SHP77 (cell line): ENCODE measurements at regions not wholly inside any gene's neighbourhood (a gene's known extent, or its start where the extent isn't known, plus 50 kb on each side); places are given as distances from the start of the nearest gene placed in this dataset.
A peak's percentile ranks its signal among the peaks of the same experiment; 100 is the strongest.

ENCODE experiments used
- DNase-seq, 2 experiments: peaks; one replicate each; lab custom pipeline; 2025; lab: John Stamatoyannopoulos, UW

DNA sequence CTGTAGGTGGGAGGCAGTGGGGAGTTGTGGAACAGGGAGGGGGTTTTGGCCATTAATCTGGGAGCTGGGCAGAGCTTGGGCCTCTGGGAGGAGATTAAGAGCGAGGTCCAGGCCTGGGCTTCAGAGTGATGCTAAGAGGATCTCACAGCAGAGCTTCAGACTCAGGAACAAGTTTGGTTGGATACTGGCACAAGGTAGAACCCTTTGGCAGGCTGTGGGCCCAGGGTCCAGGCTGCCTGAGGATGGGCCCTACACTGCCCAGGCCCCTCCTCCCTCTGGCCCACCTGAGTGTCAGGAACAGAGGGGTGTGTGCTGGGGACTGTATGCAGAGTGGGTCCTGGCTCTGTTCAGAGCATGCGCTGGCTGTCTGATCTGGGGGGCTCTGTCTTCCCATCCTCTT, 334.9 kb downstream of the CYP26B1 start:
- DNase-seq: no peak

- no peak for DNase-seq
Measured at GRCh38 chr2:71811726-71812125, 335.9 kb downstream of the CYP26B1 start.

GRCh38 chr2:71811157-71811556, 336.5 kb downstream of the CYP26B1 start:
- DNase-seq: no peak

DNA sequence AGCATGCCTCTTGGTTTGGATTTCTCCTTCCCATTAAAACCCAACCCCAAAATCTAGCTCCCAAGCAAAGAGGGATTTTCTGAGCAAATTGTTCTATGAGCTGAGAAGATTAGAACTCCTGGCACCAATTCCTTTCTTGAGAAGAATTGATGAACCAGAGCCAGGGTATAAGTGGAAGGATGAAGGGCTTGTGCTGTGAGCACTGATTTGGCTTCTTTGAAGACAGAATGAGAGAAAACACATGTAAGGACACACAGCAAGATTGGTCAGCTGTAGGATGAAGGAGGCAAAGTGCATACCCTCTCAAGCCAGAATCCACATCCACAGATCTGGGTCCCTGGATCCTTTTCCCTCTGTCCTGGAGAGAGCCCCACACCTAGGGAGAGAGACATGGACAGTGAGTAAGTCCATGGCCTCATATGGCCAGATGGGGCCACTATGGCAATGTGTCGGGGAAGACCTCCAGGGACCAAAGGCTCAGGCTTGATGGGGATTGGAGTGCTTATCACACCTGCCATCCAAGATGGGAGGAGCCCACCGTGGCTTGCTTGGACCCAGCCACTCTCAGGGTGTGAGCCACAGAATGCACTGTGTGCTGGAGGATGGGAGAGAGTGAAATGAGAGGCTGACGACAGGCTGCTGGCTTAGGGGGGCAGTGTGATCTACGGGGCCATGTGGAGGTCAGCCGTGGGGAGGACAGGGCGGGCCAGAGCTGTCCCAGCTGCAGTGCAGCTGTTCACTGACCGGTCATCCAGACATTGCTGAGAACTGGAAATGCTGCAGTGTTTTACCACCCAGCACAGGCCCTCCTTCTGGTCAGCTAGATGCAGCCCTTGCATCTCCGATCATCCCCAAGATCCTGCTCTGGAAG, 339.8 kb downstream of the CYP26B1 start:
- DNase-seq: no peak

DNA sequence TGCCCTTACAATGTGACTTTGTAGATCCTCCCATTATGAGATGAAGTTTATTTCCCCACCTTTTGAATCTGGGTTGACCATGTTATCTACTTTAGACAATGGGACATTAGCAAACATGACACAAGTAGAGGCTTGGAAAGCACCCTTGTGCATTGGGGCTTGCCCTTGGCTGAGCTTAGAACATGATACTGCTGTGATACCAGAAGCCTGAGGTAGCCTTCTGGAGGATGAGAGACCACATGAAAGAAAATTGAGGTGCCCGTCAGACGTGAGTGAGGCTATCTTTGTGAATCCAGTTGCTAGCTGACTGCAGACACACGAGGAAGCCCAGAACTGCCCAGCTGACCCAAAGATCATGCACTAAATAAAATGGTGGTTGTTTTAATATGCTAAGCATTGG, 341.2 kb downstream of the CYP26B1 start:
- DNase-seq: no peak

- DNase-seq: no peak
Measured at GRCh38 chr2:71804281-71804751, 343.3 kb downstream of the CYP26B1 start.

GRCh38 chr2:71803398-71803797, 344.3 kb downstream of the CYP26B1 start:
- DNase-seq: no peak

- no peak for DNase-seq
Measured at GRCh38 chr2:71802556-71802955, 345.1 kb downstream of the CYP26B1 start.

GRCh38 chr2:71801969-71802368, 345.7 kb downstream of the CYP26B1 start:
- DNase-seq: peak in 1 of 2 experiments; percentile 31

DNA sequence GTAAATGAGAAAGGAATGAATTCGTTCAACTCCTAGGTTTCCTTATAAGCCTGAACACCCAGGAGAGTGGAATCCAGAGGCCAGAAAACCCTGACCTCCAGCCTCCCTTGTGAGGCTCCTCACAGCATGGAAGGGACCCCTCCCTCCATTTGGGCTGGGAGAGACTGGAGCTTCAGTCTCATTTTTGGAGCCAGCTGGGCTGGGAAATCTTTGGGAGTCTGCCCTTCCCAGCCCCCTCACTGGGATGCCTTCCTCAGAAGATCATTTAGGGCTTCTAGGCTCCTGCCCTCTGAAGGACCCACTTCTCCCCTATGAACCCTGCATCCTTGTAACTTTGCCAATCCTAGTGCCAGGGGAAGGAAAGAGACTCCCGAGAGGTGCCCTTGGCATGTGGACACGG, 346.1 kb downstream of the CYP26B1 start:
- DNase-seq: no peak

- DNase-seq: no peak
Measured at GRCh38 chr2:71800851-71801250, 346.8 kb downstream of the CYP26B1 start.

DNA sequence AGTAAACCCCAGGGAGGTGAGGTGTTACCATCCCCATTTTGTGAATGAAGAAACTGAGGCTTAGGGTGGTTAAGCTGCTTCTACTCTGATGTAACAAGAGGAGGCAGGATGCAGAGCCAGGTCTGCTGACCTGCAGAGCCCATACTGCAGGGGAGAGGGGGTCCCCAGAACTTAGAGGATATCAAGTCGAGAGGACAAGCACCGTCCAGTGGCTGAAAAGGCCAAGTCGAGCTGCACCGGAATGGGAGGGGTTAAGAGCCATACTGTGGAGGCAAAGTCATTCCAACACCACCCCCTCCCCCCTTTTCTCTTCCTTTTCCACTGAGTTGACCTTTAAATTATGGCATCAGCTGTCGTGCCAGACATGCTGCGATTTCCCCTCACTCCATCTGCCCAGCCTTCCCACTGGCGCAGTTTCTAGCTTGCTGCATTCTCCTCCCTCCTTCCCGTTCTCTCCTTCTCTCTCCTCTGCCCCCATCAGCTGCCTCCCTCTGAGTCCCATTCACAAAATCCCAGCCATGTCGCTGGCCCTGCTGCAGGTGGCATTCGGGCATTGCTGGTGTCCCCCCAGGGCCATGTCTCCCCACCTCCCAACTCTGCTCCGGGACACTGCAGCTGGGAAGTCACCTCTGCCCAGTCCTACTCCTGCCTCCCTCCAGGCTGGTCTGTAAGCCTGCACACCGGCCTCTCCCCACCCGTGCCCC, 346.9 kb downstream of the DYSF start:
- peak in 1 of 2 experiments; percentile 11 for DNase-seq

GRCh38 chr2:71799013-71799575, 345.7 kb downstream of the DYSF start:
- DNase-seq: no peak

DNA sequence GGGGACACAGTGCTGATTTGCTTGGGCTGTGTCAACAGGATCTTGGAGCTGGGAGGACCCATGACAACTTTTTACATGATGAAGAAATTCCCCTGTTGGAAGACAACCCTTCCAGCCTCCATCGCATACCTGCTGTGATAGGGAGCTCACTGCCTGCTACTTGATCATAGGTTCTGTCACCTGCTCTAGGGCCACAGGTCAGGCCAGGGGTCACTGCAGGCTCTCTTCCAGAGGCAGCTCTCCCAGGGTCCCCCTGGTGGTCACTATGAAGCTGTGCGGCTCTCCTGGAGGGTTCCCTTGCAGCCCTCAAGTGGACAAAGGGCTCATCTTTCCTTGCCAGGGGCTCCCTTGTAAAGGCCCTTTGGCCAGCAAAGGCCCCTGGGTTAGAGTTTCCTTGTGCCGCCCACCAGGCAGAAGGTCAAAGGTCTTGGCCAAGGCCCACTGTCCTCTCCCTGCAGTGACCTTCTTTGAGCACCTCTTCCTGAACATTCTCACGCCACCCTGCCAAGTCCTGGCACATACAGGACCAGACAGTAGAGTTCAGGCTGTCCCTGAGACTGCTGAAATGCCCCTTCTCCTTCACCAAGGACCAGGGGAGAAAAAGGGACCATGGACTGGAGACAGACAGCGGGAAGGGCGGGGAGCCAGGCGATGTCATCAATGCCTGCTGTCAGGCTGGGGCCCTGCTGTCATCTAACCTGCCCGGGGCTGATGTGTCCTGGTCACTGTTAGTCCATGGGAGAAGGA, 345.1 kb downstream of the DYSF start:
- no peak for DNase-seq

DNA sequence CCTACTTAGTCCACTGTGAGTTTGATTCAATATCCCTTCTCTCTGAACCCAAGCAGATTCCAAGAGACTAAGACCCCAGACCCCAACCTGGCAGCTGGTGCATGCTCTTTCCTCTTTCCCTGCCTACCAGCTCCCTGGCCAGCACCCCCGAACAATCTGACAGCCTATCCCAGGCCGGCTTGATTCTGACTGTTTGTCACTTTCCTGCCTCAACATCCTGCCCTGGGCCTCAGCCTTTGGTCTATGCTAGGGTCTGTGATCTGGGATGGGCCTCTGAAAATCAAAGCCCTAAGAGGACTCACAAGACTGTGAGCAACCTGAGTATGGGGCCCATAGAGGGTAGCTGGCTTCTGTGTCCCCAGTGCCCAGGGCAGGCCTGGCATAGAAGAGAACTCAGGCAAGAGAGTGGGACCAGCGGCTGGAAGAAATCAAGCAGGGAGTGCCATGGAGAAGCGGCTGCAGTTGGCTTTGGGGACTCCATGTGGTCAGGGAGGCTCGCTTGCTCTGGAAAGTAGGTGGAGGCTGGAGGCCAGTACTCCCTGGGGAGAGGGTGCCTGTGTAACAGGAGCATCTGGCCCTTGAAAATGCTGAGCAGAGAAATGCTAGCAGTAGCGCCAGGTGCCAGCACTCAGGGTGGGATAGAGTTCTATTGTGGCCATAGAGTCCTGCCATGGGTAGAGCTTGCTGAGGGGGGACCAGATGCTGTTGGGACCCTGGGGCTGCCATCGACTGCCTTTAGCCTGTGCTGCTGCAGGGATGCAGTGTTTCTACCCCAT, 343.9 kb downstream of the DYSF start:
- no peak for DNase-seq

- no peak for DNase-seq
Measured at GRCh38 chr2:71796174-71796593, 342.8 kb downstream of the DYSF start.

DNA sequence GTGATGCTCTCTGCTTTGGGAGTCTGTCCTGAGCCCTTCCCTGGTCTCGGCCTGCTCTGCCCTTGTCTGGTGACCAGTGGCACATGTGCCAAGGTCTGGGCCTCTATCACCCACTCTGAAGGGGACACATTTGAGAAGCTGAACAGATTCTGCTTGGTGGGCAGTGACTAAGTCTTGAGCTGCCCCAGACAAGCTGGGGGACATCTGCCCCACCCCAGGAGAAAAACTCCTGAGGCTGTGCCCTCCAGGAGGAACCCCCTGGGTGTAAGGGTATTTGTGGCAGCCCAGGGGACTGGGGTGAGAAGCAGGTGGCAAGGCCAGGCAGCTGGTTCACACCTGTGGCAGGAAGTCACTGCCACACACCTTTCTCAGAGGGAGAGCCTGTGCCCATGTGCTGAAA, 342.1 kb downstream of the DYSF start:
- no peak for DNase-seq

DNA sequence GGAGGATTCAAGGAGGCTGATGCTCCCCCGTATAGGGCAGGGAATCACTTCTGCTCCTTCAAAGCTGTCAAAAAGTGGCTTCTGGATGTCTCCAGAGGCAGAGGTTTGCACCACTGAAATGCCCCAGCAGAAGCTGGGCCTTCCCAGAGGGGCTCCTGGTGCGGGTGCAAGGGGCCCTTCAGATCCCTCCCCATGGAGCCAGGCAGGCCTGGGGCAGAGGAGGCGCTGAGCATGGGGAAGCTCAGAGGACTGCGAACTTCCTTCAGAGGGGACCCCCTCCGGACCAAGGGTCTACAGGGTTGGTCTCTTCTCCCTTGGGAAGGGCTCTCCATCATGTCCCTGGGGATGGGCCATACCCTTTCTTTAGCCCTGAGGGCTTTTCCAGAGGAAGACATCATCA, 341.2 kb downstream of the DYSF start:
- DNase-seq: no peak

DNA sequence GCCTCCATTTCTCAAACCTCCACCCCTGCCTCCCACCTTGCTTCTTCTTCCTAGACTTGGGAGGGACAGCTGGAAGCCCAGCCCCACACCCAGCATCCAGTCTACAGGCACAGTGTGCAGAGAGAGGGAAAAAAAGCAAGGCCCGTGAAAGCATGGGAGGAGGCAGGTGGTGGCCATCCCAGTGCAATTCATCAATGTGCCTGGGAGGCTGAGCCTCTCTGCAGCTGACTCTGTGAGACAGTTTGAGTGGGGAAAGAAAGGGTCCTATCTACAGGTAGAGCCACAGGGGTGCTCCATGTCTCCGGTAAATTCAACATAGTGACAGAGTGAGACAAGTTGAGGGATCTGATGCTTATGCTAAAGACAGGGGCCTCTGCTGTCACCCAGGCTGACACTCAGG, 340.6 kb downstream of the DYSF start:
- DNase-seq: no peak

- no peak for DNase-seq
Measured at GRCh38 chr2:71792926-71793761, 339.8 kb downstream of the DYSF start.
